GM06990 (cell line): ENCODE measurements at regions not wholly inside any gene's neighbourhood (a gene's known extent, or its start where the extent isn't known, plus 50 kb on each side); places are given as distances from the start of the nearest gene placed in this dataset.

ENCODE experiments used
- DNase-seq: peaks from one replicate; pipeline ENCODE4 v3.0.0-alpha.2; 2011; ENCODE audit not compliant: insufficient read length; ENCODE audit errors: extremely low read depth
- H3K27me3 ChIP-seq: replicated peaks from 2 replicates; pipeline ENCODE4 v1.6.0; 2011; ENCODE audit warnings: low read length; ENCODE audit not compliant: control insufficient read depth, insufficient read depth
- H3K36me3 ChIP-seq: 2 replicates; pipeline ENCODE4 v1.5.1; 2011; ENCODE audit warnings: low read length; ENCODE audit not compliant: control insufficient read depth, insufficient read depth
- H3K4me3 ChIP-seq: replicated peaks from 2 replicates; pipeline ENCODE4 v1.5.1; 2011; ENCODE audit warnings: low read depth, mild to moderate bottlenecking, control low read depth, low read length
- TF ChIP-seq, protein P1 (sequence below): IDR thresholded peaks from 2 replicates; pipeline ENCODE4 v1.5.1; 2011; ENCODE audit warnings: low read length, control low read depth, mild to moderate bottlenecking, inconsistent platforms; ENCODE audit not compliant: insufficient read depth, poor library complexity, severe bottlenecking

GRCh38 chr20:48311956-48312355, 515.8 kb downstream of the PREX1 start:
- TF ChIP-seq, protein P1, sequence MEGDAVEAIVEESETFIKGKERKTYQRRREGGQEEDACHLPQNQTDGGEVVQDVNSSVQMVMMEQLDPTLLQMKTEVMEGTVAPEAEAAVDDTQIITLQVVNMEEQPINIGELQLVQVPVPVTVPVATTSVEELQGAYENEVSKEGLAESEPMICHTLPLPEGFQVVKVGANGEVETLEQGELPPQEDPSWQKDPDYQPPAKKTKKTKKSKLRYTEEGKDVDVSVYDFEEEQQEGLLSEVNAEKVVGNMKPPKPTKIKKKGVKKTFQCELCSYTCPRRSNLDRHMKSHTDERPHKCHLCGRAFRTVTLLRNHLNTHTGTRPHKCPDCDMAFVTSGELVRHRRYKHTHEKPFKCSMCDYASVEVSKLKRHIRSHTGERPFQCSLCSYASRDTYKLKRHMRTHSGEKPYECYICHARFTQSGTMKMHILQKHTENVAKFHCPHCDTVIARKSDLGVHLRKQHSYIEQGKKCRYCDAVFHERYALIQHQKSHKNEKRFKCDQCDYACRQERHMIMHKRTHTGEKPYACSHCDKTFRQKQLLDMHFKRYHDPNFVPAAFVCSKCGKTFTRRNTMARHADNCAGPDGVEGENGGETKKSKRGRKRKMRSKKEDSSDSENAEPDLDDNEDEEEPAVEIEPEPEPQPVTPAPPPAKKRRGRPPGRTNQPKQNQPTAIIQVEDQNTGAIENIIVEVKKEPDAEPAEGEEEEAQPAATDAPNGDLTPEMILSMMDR = no peak
- Histone ChIP-seq H3K4me3 (no peak overlapping the region), H3K27me3 (no peaks in the 10 kb centered on the region; the same call in none of the 2 replicates), H3K36me3 (no peaks in the 10 kb centered on the region)
- DNase-seq = no peak

DNA sequence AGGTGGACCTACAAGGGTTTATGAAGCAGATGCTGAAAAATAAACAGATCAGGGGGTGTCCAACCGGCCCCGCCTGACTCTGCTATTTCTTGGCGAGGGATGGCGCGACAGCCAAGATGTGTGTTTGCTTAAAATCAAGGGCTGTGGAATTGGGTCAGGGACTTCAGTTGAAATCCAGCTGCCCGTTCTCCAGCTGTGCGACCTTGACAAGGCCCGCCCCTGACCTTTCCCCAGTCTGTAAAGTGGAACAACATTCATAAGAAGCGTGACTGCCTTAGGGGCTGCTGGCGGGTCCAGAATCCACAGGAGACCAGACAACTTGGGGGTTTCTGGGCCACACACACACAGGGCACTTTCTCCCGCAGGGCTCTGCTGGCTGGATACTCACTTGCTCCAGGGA, 517.5 kb downstream of the PREX1 start:
- H3K27me3 ChIP-seq = peaks cover 1% of the 10 kb centered on the region
- H3K36me3 ChIP-seq = no peaks in the 10 kb centered on the region
- no peak overlapping the region for H3K4me3 ChIP-seq
- TF ChIP-seq, protein P1 = no peak
- no peak for DNase-seq

DNA sequence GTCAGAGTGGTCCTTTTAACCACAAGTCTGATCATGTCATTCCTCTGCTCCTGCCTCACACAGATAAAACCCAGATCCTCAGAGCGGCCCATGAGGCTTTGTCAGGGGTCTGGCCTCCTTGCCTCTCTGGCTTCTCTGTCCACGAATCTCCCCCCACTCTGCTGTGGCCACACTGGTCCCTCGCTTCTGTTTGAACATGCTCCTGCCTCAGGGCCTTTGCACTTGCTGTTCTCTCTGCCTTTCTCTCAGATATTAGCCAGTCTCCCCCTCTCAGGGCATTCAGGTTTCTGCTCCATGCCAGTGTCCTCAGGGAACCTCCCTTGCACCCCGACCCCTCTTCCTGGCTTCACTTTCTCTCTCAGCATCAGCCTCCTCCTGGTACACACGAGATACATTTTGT, 518.5 kb downstream of the PREX1 start:
- Histone ChIP-seq H3K36me3 (no peaks in the 10 kb centered on the region), H3K27me3 (peaks cover 1% of the 10 kb centered on the region), H3K4me3 (no peak overlapping the region)
- no peak for DNase-seq
- TF ChIP-seq, protein P1 = no peak

DNA sequence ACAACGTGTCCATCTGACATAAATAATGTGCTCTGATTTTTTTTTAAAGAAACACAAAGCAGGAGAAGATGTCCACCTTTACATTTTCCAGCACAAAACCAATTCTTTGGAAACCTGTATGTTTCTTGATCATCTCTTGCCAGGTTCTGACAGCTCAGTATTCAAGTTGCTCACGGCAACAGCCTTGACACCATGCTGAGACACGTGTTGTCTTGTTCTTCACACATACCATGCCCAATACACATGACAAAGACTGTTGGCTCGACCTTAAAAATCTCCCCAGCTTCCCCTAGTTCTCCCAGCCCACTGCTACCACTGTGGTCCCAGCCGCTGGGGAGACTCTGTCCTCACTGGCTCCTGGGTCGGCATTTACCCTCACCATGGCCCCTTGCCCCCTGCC, 518.9 kb downstream of the PREX1 start:
- TF ChIP-seq, protein P1 = no peak
- no peak for DNase-seq
- Histone ChIP-seq H3K4me3 (no peak overlapping the region), H3K36me3 (no peaks in the 10 kb centered on the region), H3K27me3 (peaks cover 1% of the 10 kb centered on the region)

GRCh38 chr20:48308232-48308781, 519.5 kb downstream of the PREX1 start:
- Histone ChIP-seq H3K27me3 (peaks cover 1% of the 10 kb centered on the region), H3K4me3 (no peak overlapping the region), H3K36me3 (no peaks in the 10 kb centered on the region)
- TF ChIP-seq, protein P1 = no peak
- DNase-seq = no peak

DNA sequence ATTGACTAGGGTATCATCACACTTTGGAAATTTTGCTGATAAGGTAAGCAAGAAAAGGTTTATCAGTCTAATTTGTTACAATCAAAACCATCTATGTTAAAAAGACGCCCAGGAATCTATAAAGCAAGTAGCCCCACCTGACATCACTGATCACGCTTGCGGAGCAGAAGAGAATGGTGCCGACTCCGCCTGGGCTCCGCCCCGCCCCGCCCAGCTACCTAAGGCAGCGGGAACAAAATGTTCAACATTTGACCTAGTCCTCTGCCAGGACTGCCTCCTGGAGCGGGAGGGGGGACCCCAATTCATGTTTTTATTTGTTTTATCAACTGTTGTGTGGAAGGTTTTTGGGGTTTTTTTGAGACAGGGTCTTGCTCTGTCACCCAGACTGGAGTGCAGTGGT, 520.5 kb downstream of the PREX1 start:
- Histone ChIP-seq H3K27me3 (peaks cover 1% of the 10 kb centered on the region), H3K36me3 (no peaks in the 10 kb centered on the region), H3K4me3 (no peak overlapping the region)
- TF ChIP-seq, protein P1 = no peak
- no peak for DNase-seq
